ENCODE measurements at regions not wholly inside any gene's neighbourhood (a gene's known extent, or its start where the extent isn't known, plus 50 kb on each side); places are given as distances from the start of the nearest gene placed in this dataset.
"Not testable (repeated sequence)": the region's sequence is repeated elsewhere in the genome, so short reads cannot be mapped to it uniquely, and the experiment has no call there.

- DNase-seq (ENCODE audit: low read depth): not testable (repeated sequence)
These were observed 174.4 kb downstream of the TRIM43 start for GRCh38 chr2:95765925-95766910.

GRCh38 chr2:95767531-95767930 lies 175.7 kb downstream of the TRIM43 start:
- DNase-seq (ENCODE audit: low read depth): not testable (repeated sequence)

DNA sequence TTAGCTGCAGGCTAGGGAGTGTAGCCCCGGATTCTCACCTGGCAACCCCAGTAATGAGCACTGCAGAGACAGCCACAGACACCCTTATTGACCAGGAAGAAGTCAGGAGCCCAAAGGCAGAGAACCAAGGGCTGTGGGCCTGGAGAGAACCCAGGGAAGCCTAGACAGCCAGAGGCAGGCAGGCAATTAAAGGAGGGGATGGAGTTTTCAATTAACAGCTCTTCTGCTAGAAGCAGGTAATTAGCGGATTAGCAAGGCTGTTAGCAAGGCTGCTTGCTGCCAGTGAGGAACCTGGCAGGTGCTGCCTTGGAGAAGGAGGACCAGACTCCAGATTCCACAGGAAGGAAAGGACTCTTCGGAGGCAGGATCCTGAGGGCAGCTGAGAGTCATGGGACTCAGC lies 176.1 kb downstream of the TRIM43 start:
- DNase-seq (ENCODE audit: low read depth): not testable (repeated sequence)

- DNase-seq (ENCODE audit: low read depth): not testable (repeated sequence)
These were observed 177.5 kb downstream of the TRIM43 start for GRCh38 chr2:95769256-95769655.

GRCh38 chr2:95770726-95771125 lies 178.9 kb downstream of the TRIM43 start:
- not testable (repeated sequence) for DNase-seq (ENCODE audit: low read depth)

DNA sequence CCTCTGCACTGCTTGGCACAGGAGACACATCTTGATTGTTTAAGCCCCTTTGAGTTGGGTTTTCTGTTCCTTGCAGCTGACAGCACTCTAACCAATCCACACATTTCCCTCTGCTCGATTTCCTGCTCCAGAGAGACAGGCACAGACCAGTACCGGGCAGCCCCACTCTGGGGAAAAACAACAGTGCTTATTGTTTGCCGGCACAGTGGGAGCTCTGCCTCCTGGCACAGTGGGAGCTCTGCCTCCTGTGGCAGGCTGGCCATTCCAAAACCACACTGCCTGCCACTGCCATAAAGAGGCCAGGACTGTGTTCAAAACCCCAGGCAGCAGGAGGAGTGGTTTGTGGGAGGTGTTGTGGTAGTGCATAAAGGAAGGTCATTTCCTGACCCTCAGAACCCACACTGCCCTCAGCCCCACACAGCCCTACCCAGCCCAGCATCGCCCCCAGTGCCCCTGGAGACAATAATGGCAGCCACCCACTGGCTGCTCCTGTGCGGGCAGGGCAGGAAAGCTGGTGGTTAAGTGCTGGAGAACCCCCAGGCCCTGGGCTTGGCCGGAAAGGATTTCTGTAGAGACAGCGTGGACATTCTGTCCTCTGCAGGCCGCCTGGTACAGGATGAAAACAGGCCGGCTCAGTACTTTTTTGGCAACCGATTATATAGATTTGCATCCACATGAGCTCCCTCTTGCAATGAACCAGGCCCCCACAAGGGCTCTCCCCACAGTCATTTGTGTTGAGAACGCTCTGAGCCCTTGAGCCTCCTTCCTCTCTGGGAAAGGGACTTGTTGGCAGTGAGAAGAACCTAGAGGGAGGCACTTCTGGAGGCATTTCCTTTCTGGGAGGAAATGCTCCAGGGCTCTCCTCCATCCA lies 182.8 kb downstream of the TRIM43 start:
- not testable (repeated sequence) for DNase-seq (ENCODE audit: low read depth)

DNA sequence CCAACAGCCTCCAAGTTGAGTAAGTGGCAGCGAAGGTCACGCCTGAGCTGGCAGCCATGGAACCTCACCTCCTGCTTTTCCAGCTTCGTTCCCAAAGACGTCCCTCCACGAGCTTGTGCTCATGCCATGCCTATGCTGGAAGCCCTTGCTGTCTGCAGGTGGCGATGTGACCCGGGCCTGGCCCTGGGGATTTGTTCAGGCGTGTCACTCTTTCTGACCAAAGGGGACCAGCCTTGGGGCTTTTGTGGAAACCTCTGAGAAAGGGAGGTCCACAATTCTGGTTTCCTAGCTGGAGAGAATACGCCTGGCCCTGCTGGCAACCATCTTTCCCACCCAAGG lies 183.4 kb downstream of the TRIM43 start:
- not testable (repeated sequence) for DNase-seq (ENCODE audit: low read depth)

Measured in fibroblast of gingiva (primary cell).